Activated B cell treated with CpG ODN at 0.5 μM for 24 hours (primary cell): ENCODE measurements at regions not wholly inside any gene's neighbourhood (a gene's known extent, or its start where the extent isn't known, plus 50 kb on each side); places are given as distances from the start of the nearest gene placed in this dataset.

ENCODE experiments used
- ATAC-seq: fragments of 200-7000 bp; cut with Tn5 transposase; one replicate; pipeline ENCODE4 v1.10.0; 2021; ENCODE audit warnings: low read depth, mild to moderate bottlenecking, moderate library complexity
- CTCF ChIA-PET: fragments of 350-600 bp; sonication (Branson Sonifier 250); formaldehyde crosslinking; loops from one replicate; lab custom pipeline; 2021; ENCODE audit warnings: antibody characterized with exemption; lab: Charles Lee
- POLR2A ChIA-PET: fragments of 350-600 bp; sonication (Branson Sonifier 250); formaldehyde crosslinking; loops from one replicate; lab custom pipeline; 2021; ENCODE audit warnings: antibody characterized with exemption; lab: Charles Lee
- DNase-seq: peaks from one replicate; pipeline ENCODE4 v3.0.0; 2022
- H3K27ac Mint-ChIP-seq: one replicate; pipeline ENCODE4 v1.8.0; 2020; ENCODE audit warnings: mixed read lengths
- H3K27me3 Mint-ChIP-seq: one replicate; pipeline ENCODE4 v1.8.0; 2021; ENCODE audit warnings: mixed read lengths
- H3K36me3 Mint-ChIP-seq: one replicate; pipeline ENCODE4 v1.8.0; 2021; ENCODE audit warnings: low read depth, mixed read lengths
- H3K4me1 Mint-ChIP-seq: one replicate; pipeline ENCODE4 v1.8.0; 2021; ENCODE audit warnings: mixed read lengths
- H3K4me3 Mint-ChIP-seq: one replicate; pipeline ENCODE4 v1.8.0; 2020; ENCODE audit warnings: mild to moderate bottlenecking, mixed read lengths
- H3K9me3 Mint-ChIP-seq: one replicate; pipeline ENCODE4 v1.8.0; 2020; ENCODE audit warnings: mixed read lengths
- intact Hi-C: fragments of 100-400 bp; cut with micrococcal nuclease; formaldehyde crosslinking; loops from one replicate; pipeline ENCODE4 v1.15.1; 2024
- TF ChIP-seq, protein P1 (sequence below): fragments of 200-600 bp; IDR thresholded peaks from one replicate; pipeline ENCODE4 v1.8.0; 2022; ENCODE audit warnings: antibody characterized with exemption, mild to moderate bottlenecking

DNA sequence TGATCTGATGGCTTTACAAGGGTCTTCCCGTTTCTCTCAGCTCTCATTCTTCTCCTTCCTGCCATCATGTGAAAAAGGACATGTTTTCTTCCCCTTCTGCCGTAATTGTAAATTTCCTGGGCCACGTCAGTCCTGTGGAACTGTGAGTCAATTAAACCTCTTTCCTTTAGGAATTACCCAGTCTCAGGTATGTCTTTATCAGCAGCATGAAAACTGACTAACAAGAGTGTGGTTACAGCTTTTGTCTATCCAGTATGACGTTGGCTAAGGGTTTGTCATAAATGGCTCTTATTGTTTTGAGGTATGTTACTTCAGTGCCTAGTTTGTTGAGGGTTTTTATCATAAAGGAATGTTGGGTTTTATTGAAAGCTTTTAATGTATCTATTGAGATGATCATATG, 501.6 kb downstream of the CAAP1 start:
- Mint-ChIP-seq H3K4me1 (no peaks in the 10 kb centered on the region), H3K27me3 (no peaks in the 10 kb centered on the region), H3K9me3 (peaks cover 18% of the 10 kb centered on the region), H3K4me3 (no peak overlapping the region), H3K27ac (no peak overlapping the region), H3K36me3 (no peaks in the 10 kb centered on the region)
- DNase-seq (no peak), ATAC-seq (no peak)
- TF ChIP-seq, protein P1, sequence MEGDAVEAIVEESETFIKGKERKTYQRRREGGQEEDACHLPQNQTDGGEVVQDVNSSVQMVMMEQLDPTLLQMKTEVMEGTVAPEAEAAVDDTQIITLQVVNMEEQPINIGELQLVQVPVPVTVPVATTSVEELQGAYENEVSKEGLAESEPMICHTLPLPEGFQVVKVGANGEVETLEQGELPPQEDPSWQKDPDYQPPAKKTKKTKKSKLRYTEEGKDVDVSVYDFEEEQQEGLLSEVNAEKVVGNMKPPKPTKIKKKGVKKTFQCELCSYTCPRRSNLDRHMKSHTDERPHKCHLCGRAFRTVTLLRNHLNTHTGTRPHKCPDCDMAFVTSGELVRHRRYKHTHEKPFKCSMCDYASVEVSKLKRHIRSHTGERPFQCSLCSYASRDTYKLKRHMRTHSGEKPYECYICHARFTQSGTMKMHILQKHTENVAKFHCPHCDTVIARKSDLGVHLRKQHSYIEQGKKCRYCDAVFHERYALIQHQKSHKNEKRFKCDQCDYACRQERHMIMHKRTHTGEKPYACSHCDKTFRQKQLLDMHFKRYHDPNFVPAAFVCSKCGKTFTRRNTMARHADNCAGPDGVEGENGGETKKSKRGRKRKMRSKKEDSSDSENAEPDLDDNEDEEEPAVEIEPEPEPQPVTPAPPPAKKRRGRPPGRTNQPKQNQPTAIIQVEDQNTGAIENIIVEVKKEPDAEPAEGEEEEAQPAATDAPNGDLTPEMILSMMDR, result no peak
- CTCF ChIA-PET, result no interaction called here
- intact Hi-C loops, result no loop called here
- POLR2A ChIA-PET, result no interaction called here

DNA sequence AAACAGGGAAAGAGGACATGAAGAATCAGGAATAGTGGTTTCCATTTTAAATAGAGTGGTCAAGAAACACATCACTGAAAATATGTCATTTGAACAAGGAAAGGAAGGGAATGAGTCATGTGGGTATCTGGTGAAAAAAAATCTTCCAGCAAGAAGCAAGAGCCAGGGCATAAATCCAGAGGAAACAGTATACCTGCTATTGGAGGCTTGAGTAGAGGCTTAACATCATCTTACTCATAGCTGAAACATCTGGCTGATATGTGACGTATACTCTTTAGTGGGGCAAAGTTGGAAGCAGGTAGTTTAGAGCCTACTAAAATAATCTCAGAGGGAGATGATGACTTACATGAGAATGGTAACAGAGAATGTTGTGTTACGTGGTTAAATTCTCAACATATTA, 517.2 kb downstream of the CAAP1 start:
- intact Hi-C loops, result no loop called here
- TF ChIP-seq, protein P1, result no peak
- Mint-ChIP-seq H3K27ac (no peak overlapping the region), H3K4me3 (no peak overlapping the region), H3K4me1 (no peaks in the 10 kb centered on the region), H3K27me3 (no peaks in the 10 kb centered on the region), H3K9me3 (peaks cover 6% of the 10 kb centered on the region), H3K36me3 (no peaks in the 10 kb centered on the region)
- ChIA-PET POLR2A (no interaction called here), CTCF (no interaction called here)
- no peak for ATAC-seq
- no peak for DNase-seq

DNA sequence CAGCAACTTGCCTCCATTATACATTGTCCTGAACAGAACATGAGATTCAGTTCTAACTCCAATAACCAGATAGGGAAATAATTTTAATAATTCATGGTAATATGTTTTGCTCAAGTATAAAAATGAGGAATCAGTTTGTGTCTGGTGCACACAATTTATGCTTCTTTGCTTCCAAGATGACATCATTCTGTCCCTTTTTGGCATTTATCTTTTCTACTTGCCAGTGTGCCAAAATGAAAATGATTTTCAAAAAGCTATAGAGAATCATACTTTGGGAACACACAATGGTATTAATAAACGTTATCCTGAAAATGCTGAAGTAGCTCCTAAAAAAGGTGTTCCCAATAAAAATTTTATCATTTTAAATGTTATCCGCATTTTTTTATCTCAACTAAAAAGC, 519.0 kb downstream of the CAAP1 start:
- no peaks in the 10 kb centered on the region for H3K27me3 Mint-ChIP-seq
- H3K9me3 Mint-ChIP-seq, result peaks cover 3% of the 10 kb centered on the region
- no peaks in the 10 kb centered on the region for H3K4me1 Mint-ChIP-seq
- ATAC-seq (no peak), DNase-seq (no peak)
- no peak overlapping the region for H3K4me3 Mint-ChIP-seq
- ChIA-PET CTCF (no interaction called here), POLR2A (no interaction called here)
- TF ChIP-seq, protein P1, result no peak
- intact Hi-C loops, result no loop called here
- no peak overlapping the region for H3K27ac Mint-ChIP-seq
- no peaks in the 10 kb centered on the region for H3K36me3 Mint-ChIP-seq

DNA sequence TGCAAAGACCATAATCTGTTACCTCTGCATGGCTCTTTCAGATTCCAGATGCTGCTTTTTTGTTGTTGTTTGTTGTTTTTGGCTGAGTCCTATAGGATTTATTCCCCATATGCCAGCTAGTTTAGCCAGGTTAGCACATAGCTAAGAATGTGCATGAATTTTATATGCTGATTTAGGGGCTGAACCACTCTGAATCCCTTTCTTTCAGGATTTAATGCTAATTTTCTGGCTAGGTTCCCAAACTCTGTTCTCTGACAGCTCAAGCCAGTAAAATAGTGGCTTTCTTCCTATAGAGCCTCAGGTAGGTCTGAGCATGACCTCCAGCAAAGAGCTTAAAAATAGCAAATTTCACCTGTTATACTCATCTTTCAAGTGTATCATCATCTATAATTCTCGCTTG, 521.4 kb downstream of the CAAP1 start:
- ChIA-PET CTCF (no interaction called here), POLR2A (no interaction called here)
- ATAC-seq, result no peak
- intact Hi-C loops, result no loop called here
- no peaks in the 10 kb centered on the region for H3K4me1 Mint-ChIP-seq
- H3K4me3 Mint-ChIP-seq, result no peak overlapping the region
- H3K27me3 Mint-ChIP-seq, result no peaks in the 10 kb centered on the region
- H3K27ac Mint-ChIP-seq, result no peak overlapping the region
- no peaks in the 10 kb centered on the region for H3K9me3 Mint-ChIP-seq
- TF ChIP-seq, protein P1, result no peak
- DNase-seq, result no peak
- no peaks in the 10 kb centered on the region for H3K36me3 Mint-ChIP-seq

DNA sequence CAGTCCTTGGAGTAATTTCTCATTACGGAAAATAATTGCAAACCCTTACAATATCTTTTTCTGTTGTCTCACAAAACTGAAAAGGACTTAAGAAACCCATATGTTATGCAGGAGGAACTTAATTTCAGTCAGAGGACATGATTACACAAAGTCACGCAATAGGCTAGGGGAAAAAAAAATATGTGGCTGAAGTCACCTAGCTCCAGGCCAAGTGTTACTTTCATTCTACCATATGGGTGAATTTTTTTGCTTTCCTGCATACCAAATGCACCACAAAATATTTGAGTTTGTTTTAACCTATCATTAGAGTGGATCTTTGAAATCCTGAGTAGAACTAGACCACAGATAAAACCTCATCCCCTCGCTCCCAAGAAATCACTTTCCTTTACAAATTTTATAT, 523.5 kb downstream of the CAAP1 start:
- H3K27me3 Mint-ChIP-seq, result no peaks in the 10 kb centered on the region
- DNase-seq (no peak), ATAC-seq (no peak)
- no peak overlapping the region for H3K4me3 Mint-ChIP-seq
- TF ChIP-seq, protein P1, result no peak
- peaks cover 2% of the 10 kb centered on the region for H3K9me3 Mint-ChIP-seq
- H3K27ac Mint-ChIP-seq, result no peak overlapping the region
- intact Hi-C loops, result no loop called here
- ChIA-PET CTCF (no interaction called here), POLR2A (no interaction called here)
- H3K4me1 Mint-ChIP-seq, result no peaks in the 10 kb centered on the region
- H3K36me3 Mint-ChIP-seq, result no peaks in the 10 kb centered on the region
